ENCODE measurements at regions not wholly inside any gene's neighbourhood (a gene's known extent, or its start where the extent isn't known, plus 50 kb on each side); places are given as distances from the start of the nearest gene placed in this dataset.

- Mint-ChIP-seq H3K27ac (no peak overlapping the region), H3K27me3 (no peaks in the 10 kb centered on the region), H3K9me3 (peaks cover 3 to 8% (median 6%) of the 10 kb centered on the region in 3 donors), H3K4me3 (no peak overlapping the region), H3K4me1 (no peaks in the 10 kb centered on the region), H3K36me3 (no peaks in the 10 kb centered on the region)
- WGBS (ENCODE audit: insufficient coverage) = 100% methylated on average over 2 of the region's 4 CpGs
- Histone ChIP-seq H3K27me3 (replicated peaks in 1 of 2; ENCODE audit: control insufficient read depth in 2 of 2, extremely low read depth in 1 of 2, insufficient read depth in 2 of 2, low read length in 1 of 2) (peaks cover 0 to 5% of the 10 kb centered on the region in 2 experiments), H3K4me3 (ENCODE audit: control insufficient read depth in 1 of 2, extremely low read depth in 1 of 2, low read length in 1 of 2) (no peak overlapping the region), H3K4me1 (ENCODE audit: control insufficient read depth in 1 of 2, extremely low read depth in 1 of 2, insufficient read depth in 2 of 2, low read length in 2 of 2) (no peaks in the 10 kb centered on the region), H3K27ac (ENCODE audit: low read length) (no peak overlapping the region), H3K36me3 (ENCODE audit: control insufficient read depth in 2 of 2, extremely low read depth in 1 of 2, insufficient read depth in 1 of 2, low read length in 1 of 2) (no peaks in the 10 kb centered on the region), H3K9me3 (no peaks in the 10 kb centered on the region)
- no peak for DNase-seq
- POLR2A ChIA-PET = no interaction called here
- no peak for ATAC-seq (replicated peaks in 1 of 4)
- CTCF ChIA-PET = no interaction called here
These were observed 819.5 kb downstream of the KCNT2 start for GRCh38 chr1:195788721-195789120.

GRCh38 chr1:195785830-195786229 lies 822.4 kb downstream of the KCNT2 start:
- Histone ChIP-seq H3K9me3 (no peaks in the 10 kb centered on the region), H3K36me3 (ENCODE audit: control insufficient read depth in 2 of 2, extremely low read depth in 1 of 2, insufficient read depth in 1 of 2, low read length in 1 of 2) (no peaks in the 10 kb centered on the region), H3K4me3 (ENCODE audit: control insufficient read depth in 1 of 2, extremely low read depth in 1 of 2, low read length in 1 of 2) (no peak overlapping the region), H3K27ac (ENCODE audit: low read length) (no peak overlapping the region), H3K4me1 (ENCODE audit: control insufficient read depth in 1 of 2, extremely low read depth in 1 of 2, insufficient read depth in 2 of 2, low read length in 2 of 2) (no peaks in the 10 kb centered on the region), H3K27me3 (replicated peaks in 1 of 2; ENCODE audit: control insufficient read depth in 2 of 2, extremely low read depth in 1 of 2, insufficient read depth in 2 of 2, low read length in 1 of 2) (peaks cover 0 to 5% of the 10 kb centered on the region in 2 experiments)
- Mint-ChIP-seq H3K27ac (no peak overlapping the region), H3K36me3 (no peaks in the 10 kb centered on the region), H3K4me3 (no peak overlapping the region), H3K4me1 (no peaks in the 10 kb centered on the region), H3K9me3 (peaks cover 3 to 8% (median 6%) of the 10 kb centered on the region in 3 donors), H3K27me3 (no peaks in the 10 kb centered on the region)
- ChIA-PET CTCF (no interaction called here), POLR2A (no interaction called here)
- DNase-seq = no peak
- no peak for ATAC-seq (replicated peaks in 1 of 4)
- WGBS (ENCODE audit: insufficient coverage) = no CpG with 5 or more reads among the region's 1 CpG

GRCh38 chr1:195773931-195774330 lies 834.3 kb downstream of the KCNT2 start:
- Mint-ChIP-seq H3K27ac (no peak overlapping the region), H3K36me3 (no peaks in the 10 kb centered on the region), H3K27me3 (no peaks in the 10 kb centered on the region), H3K4me1 (no peaks in the 10 kb centered on the region), H3K9me3 (no peaks in the 10 kb centered on the region), H3K4me3 (no peak overlapping the region)
- no peak for DNase-seq
- CTCF ChIA-PET = no interaction called here
- H3K36me3 ChIP-seq (ENCODE audit: control insufficient read depth in 2 of 2, extremely low read depth in 1 of 2, insufficient read depth in 1 of 2, low read length in 1 of 2) = no peaks in the 10 kb centered on the region
- H3K4me1 ChIP-seq (ENCODE audit: control insufficient read depth in 1 of 2, extremely low read depth in 1 of 2, insufficient read depth in 2 of 2, low read length in 2 of 2) = no peaks in the 10 kb centered on the region
- 100% methylated on average over 1 of the region's 3 CpGs for WGBS (ENCODE audit: insufficient coverage)
- no peaks in the 10 kb centered on the region for H3K9me3 ChIP-seq
- H3K4me3 ChIP-seq (ENCODE audit: control insufficient read depth in 1 of 2, extremely low read depth in 1 of 2, low read length in 1 of 2) = no peak overlapping the region
- H3K27me3 ChIP-seq (replicated peaks in 1 of 2; ENCODE audit: control insufficient read depth in 2 of 2, extremely low read depth in 1 of 2, insufficient read depth in 2 of 2, low read length in 1 of 2) = no peaks in the 10 kb centered on the region
- POLR2A ChIA-PET = no interaction called here
- no peak overlapping the region for H3K27ac ChIP-seq (ENCODE audit: low read length)
- ATAC-seq (replicated peaks in 1 of 4) = no peak

GRCh38 chr1:195769461-195769860 lies 838.8 kb downstream of the KCNT2 start:
- Mint-ChIP-seq H3K4me1 (no peaks in the 10 kb centered on the region), H3K27me3 (no peaks in the 10 kb centered on the region), H3K9me3 (no peaks in the 10 kb centered on the region), H3K27ac (no peak overlapping the region), H3K36me3 (no peaks in the 10 kb centered on the region), H3K4me3 (no peak overlapping the region)
- H3K36me3 ChIP-seq (ENCODE audit: control insufficient read depth in 2 of 2, extremely low read depth in 1 of 2, insufficient read depth in 1 of 2, low read length in 1 of 2) = no peaks in the 10 kb centered on the region
- no peaks in the 10 kb centered on the region for H3K9me3 ChIP-seq
- DNase-seq (no peak), ATAC-seq (replicated peaks in 1 of 4) (no peak)
- H3K4me3 ChIP-seq (ENCODE audit: control insufficient read depth in 1 of 2, extremely low read depth in 1 of 2, low read length in 1 of 2) = no peak overlapping the region
- no peaks in the 10 kb centered on the region for H3K27me3 ChIP-seq (replicated peaks in 1 of 2; ENCODE audit: control insufficient read depth in 2 of 2, extremely low read depth in 1 of 2, insufficient read depth in 2 of 2, low read length in 1 of 2)
- H3K27ac ChIP-seq (ENCODE audit: low read length) = no peak overlapping the region
- ChIA-PET CTCF (no interaction called here), POLR2A (no interaction called here)
- no peaks in the 10 kb centered on the region for H3K4me1 ChIP-seq (ENCODE audit: control insufficient read depth in 1 of 2, extremely low read depth in 1 of 2, insufficient read depth in 2 of 2, low read length in 2 of 2)

GRCh38 chr1:195768936-195769335 lies 839.3 kb downstream of the KCNT2 start:
- Histone ChIP-seq H3K9me3 (no peaks in the 10 kb centered on the region), H3K4me1 (ENCODE audit: control insufficient read depth in 1 of 2, extremely low read depth in 1 of 2, insufficient read depth in 2 of 2, low read length in 2 of 2) (no peaks in the 10 kb centered on the region), H3K36me3 (ENCODE audit: control insufficient read depth in 2 of 2, extremely low read depth in 1 of 2, insufficient read depth in 1 of 2, low read length in 1 of 2) (no peaks in the 10 kb centered on the region), H3K27ac (ENCODE audit: low read length) (no peak overlapping the region), H3K4me3 (ENCODE audit: control insufficient read depth in 1 of 2, extremely low read depth in 1 of 2, low read length in 1 of 2) (no peak overlapping the region), H3K27me3 (replicated peaks in 1 of 2; ENCODE audit: control insufficient read depth in 2 of 2, extremely low read depth in 1 of 2, insufficient read depth in 2 of 2, low read length in 1 of 2) (no peaks in the 10 kb centered on the region)
- ATAC-seq (replicated peaks in 1 of 4) = no peak
- POLR2A ChIA-PET = no interaction called here
- no peak overlapping the region for H3K27ac Mint-ChIP-seq
- CTCF ChIA-PET = no interaction called here
- no peaks in the 10 kb centered on the region for H3K4me1 Mint-ChIP-seq
- H3K27me3 Mint-ChIP-seq = no peaks in the 10 kb centered on the region
- H3K9me3 Mint-ChIP-seq = peaks cover 0 to 1% (median 0%) of the 10 kb centered on the region in 3 donors
- no peaks in the 10 kb centered on the region for H3K36me3 Mint-ChIP-seq
- no peak overlapping the region for H3K4me3 Mint-ChIP-seq
- no peak for DNase-seq

GRCh38 chr1:195768377-195768776 lies 839.9 kb downstream of the KCNT2 start:
- H3K27ac Mint-ChIP-seq = no peak overlapping the region
- H3K9me3 ChIP-seq = no peaks in the 10 kb centered on the region
- POLR2A ChIA-PET = no interaction called here

GRCh38 chr1:195766709-195767108 lies 841.5 kb downstream of the KCNT2 start:
- peaks cover 0 to 2% (median 0%) of the 10 kb centered on the region in 3 donors for H3K9me3 Mint-ChIP-seq
- H3K4me3 Mint-ChIP-seq = no peak overlapping the region
- no peaks in the 10 kb centered on the region for H3K36me3 Mint-ChIP-seq
- ChIA-PET CTCF (no interaction called here), POLR2A (no interaction called here)
- H3K27ac Mint-ChIP-seq = no peak overlapping the region
- Histone ChIP-seq H3K4me3 (ENCODE audit: control insufficient read depth in 1 of 2, extremely low read depth in 1 of 2, low read length in 1 of 2) (no peak overlapping the region), H3K4me1 (ENCODE audit: control insufficient read depth in 1 of 2, extremely low read depth in 1 of 2, insufficient read depth in 2 of 2, low read length in 2 of 2) (no peaks in the 10 kb centered on the region), H3K9me3 (no peaks in the 10 kb centered on the region), H3K27me3 (replicated peaks in 1 of 2; ENCODE audit: control insufficient read depth in 2 of 2, extremely low read depth in 1 of 2, insufficient read depth in 2 of 2, low read length in 1 of 2) (no peaks in the 10 kb centered on the region), H3K27ac (ENCODE audit: low read length) (no peak overlapping the region), H3K36me3 (ENCODE audit: control insufficient read depth in 2 of 2, extremely low read depth in 1 of 2, insufficient read depth in 1 of 2, low read length in 1 of 2) (no peaks in the 10 kb centered on the region)
- H3K27me3 Mint-ChIP-seq = no peaks in the 10 kb centered on the region
- H3K4me1 Mint-ChIP-seq = no peaks in the 10 kb centered on the region
- no peak for ATAC-seq (replicated peaks in 1 of 4)
- no peak for DNase-seq

More at GRCh38 chr1:195768377-195768776, 839.9 kb downstream of the KCNT2 start:
- Histone ChIP-seq H3K4me3 (ENCODE audit: control insufficient read depth in 1 of 2, extremely low read depth in 1 of 2, low read length in 1 of 2) (no peak overlapping the region), H3K27me3 (replicated peaks in 1 of 2; ENCODE audit: control insufficient read depth in 2 of 2, extremely low read depth in 1 of 2, insufficient read depth in 2 of 2, low read length in 1 of 2) (no peaks in the 10 kb centered on the region), H3K4me1 (ENCODE audit: control insufficient read depth in 1 of 2, extremely low read depth in 1 of 2, insufficient read depth in 2 of 2, low read length in 2 of 2) (no peaks in the 10 kb centered on the region), H3K27ac (ENCODE audit: low read length) (no peak overlapping the region), H3K36me3 (ENCODE audit: control insufficient read depth in 2 of 2, extremely low read depth in 1 of 2, insufficient read depth in 1 of 2, low read length in 1 of 2) (no peaks in the 10 kb centered on the region)
- no CpG with 5 or more reads among the region's 2 CpGs for WGBS (ENCODE audit: insufficient coverage)
- ATAC-seq (replicated peaks in 1 of 4) (no peak), DNase-seq (no peak)
- CTCF ChIA-PET = no interaction called here
- H3K9me3 Mint-ChIP-seq = peaks cover 0 to 2% (median 0%) of the 10 kb centered on the region in 3 donors
- no peaks in the 10 kb centered on the region for H3K36me3 Mint-ChIP-seq
- no peak overlapping the region for H3K4me3 Mint-ChIP-seq
- H3K27me3 Mint-ChIP-seq = no peaks in the 10 kb centered on the region
- no peaks in the 10 kb centered on the region for H3K4me1 Mint-ChIP-seq

Data from T-cell (primary cell).